Urothelium cell line (cell line): ENCODE measurements at regions not wholly inside any gene's neighbourhood (a gene's known extent, or its start where the extent isn't known, plus 50 kb on each side); places are given as distances from the start of the nearest gene placed in this dataset.

Source experiments
- DNase-seq: peaks from one replicate; pipeline ENCODE4 v3.0.0; 2011; ENCODE audit warnings: low spot score, mixed read lengths
- FAIRE-seq: peaks from 2 replicates; lab custom pipeline; 2011; peaks lifted over from hg19 to GRCh38; lab: Jason Lieb, UNC

GRCh38 chr4:182169572-182169971 is 73.6 kb upstream of the TENM3 start:
- FAIRE-seq: no peak

GRCh38 chr4:182169987-182170386 is 73.2 kb upstream of the TENM3 start:
- FAIRE-seq (no peak), DNase-seq (no peak)

More at GRCh38 chr4:182169572-182169971, 73.6 kb upstream of the TENM3 start:
- DNase-seq: no peak

- DNase-seq: no peak
- no peak for FAIRE-seq
These were observed 72.7 kb upstream of the TENM3 start for GRCh38 chr4:182170417-182170935.

- DNase-seq (no peak), FAIRE-seq (no peak)
These were observed 68.2 kb upstream of the TENM3 start for GRCh38 chr4:182174979-182175378.

GRCh38 chr4:182175788-182176519 is 67.2 kb upstream of the TENM3 start:
- FAIRE-seq (no peak), DNase-seq (no peak)

- no peak for FAIRE-seq
- no peak for DNase-seq
These were observed 66.0 kb upstream of the TENM3 start for GRCh38 chr4:182177166-182177565.

GRCh38 chr4:182179105-182179504 is 64.1 kb upstream of the TENM3 start:
- DNase-seq (no peak), FAIRE-seq (no peak)

GRCh38 chr4:182179751-182180150 is 63.5 kb upstream of the TENM3 start:
- no peak for DNase-seq
- no peak for FAIRE-seq

GRCh38 chr4:182185491-182185890 is 57.7 kb upstream of the TENM3 start:
- DNase-seq: no peak
- FAIRE-seq: no peak

GRCh38 chr4:182187674-182188073 is 55.5 kb upstream of the TENM3 start:
- no peak for DNase-seq
- no peak for FAIRE-seq

GRCh38 chr4:182188622-182189021 is 54.6 kb upstream of the TENM3 start:
- FAIRE-seq (no peak), DNase-seq (peak; percentile 34)

GRCh38 chr4:182189103-182189878 is 53.9 kb upstream of the TENM3 start:
- FAIRE-seq: no peak
- peak; percentile 76 for DNase-seq

- DNase-seq: no peak
- FAIRE-seq: no peak
These were observed 52.9 kb upstream of the TENM3 start for GRCh38 chr4:182190306-182190705.

GRCh38 chr4:182192511-182193181 is 50.6 kb upstream of the TENM3 start:
- no peak for FAIRE-seq
- DNase-seq: peak; percentile 16

GRCh38 chr4:182193311-182193710 is 49.9 kb upstream of the TENM3 start:
- no peak for DNase-seq
- no peak for FAIRE-seq
